ENCODE measurements at regions not wholly inside any gene's neighbourhood (a gene's known extent, or its start where the extent isn't known, plus 50 kb on each side); places are given as distances from the start of the nearest gene placed in this dataset.

DNA sequence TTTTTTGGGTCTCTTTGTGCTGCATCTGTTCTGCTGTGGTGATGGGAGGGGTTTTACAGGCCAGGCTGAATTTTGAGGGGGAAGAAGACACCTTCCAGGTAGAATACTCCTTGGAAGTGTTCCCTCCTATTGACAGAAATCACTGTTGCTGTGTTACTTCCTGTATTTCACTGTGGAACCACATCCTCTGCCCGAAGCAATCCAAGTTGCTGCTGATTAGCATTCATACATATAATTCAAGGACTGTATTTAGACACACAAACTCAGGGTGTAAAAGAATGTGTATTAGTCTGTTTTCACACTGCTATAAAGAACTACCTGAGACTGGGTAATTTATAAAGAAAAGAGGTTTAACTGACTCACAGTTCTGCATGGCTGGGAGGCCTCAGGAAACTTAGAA is 50.6 kb upstream of the TMEM244 start:
- TF ChIP-seq, protein P1, sequence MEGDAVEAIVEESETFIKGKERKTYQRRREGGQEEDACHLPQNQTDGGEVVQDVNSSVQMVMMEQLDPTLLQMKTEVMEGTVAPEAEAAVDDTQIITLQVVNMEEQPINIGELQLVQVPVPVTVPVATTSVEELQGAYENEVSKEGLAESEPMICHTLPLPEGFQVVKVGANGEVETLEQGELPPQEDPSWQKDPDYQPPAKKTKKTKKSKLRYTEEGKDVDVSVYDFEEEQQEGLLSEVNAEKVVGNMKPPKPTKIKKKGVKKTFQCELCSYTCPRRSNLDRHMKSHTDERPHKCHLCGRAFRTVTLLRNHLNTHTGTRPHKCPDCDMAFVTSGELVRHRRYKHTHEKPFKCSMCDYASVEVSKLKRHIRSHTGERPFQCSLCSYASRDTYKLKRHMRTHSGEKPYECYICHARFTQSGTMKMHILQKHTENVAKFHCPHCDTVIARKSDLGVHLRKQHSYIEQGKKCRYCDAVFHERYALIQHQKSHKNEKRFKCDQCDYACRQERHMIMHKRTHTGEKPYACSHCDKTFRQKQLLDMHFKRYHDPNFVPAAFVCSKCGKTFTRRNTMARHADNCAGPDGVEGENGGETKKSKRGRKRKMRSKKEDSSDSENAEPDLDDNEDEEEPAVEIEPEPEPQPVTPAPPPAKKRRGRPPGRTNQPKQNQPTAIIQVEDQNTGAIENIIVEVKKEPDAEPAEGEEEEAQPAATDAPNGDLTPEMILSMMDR (IDR thresholded peaks at IDR 0.05) = no peak
- TF ChIP-seq POLR2A (IDR thresholded peaks at IDR 0.05) = no peak
- TF ChIP-seq EP300 (IDR thresholded peaks at IDR 0.05) = no peak
